Stimulated activated CD4-positive, alpha-beta T cell treated with anti-CD3 and anti-CD28 coated beads, Interleukin-1b, Interleukin-23, amount 100 ng/mL, for 24 hours (primary cell): ENCODE measurements at regions not wholly inside any gene's neighbourhood (a gene's known extent, or its start where the extent isn't known, plus 50 kb on each side); places are given as distances from the start of the nearest gene placed in this dataset.
"Not testable (repeated sequence)": the region's sequence is repeated elsewhere in the genome, so short reads cannot be mapped to it uniquely, and the experiment has no call there.

Experiments used
- DNase-seq, 4 experiments: peaks; one replicate each; pipeline ENCODE4 v3.0.0-alpha.2; 2020; ENCODE audit warnings: low read depth in 4 of 4, low spot score in 1 of 4

DNA sequence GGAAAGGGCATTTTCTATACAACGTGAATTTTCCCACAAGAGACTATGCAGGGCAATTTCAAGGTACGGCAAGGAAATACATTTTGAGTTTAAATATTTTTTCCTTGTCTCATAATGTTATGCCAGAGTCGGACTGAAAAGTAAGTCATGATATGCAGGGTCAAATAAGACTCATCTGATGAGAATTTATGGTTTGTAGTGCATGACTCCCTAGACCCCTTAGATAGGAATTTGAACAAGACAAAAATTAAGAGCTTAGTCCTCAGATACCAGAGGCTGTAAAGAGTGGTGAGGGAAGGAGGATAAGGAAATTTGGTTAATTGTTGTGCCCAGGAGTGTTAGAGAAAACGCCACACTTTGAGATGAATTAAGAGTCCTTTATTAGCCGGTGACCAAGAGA is 616.6 kb downstream of the XPNPEP1 start:
- no peak for DNase-seq

DNA sequence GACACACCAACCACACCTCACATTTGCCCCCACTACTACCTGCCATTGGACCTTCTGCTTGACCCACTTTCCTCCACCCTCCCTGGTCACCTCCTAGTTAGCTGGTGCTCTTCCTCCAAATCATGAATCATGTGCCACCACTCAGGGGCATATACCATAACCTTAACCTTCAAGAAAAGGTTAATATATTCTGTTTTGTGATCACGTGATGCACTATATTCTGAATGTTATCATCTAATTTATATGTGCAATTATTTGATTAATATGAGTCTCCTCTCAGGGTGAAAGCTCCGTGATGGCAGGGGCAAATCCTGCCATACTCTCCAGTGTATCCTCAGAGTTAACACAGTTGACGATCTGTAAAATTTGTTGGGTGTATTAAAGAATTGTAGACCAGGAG is 635.5 kb downstream of the XPNPEP1 start:
- no peak for DNase-seq

DNA sequence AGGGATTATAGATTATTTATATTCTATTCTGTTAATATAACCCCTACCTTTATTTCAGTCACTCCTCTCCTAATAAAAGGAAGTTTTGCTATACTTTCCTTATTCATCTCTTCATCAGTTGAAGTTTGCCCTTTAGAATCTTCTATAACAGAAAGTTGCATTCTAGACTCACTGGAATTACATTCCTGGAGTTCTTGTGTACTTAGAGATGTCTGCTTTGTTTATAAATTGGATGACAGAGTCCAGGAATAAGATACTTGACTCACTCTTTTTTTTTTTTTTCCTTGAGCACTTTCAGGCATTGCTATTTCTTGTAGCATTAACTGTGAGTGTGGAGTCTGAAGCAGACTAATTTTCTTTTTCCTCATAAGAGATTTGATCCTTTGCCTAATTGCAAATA is 640.8 kb downstream of the XPNPEP1 start:
- no peak for DNase-seq

DNA sequence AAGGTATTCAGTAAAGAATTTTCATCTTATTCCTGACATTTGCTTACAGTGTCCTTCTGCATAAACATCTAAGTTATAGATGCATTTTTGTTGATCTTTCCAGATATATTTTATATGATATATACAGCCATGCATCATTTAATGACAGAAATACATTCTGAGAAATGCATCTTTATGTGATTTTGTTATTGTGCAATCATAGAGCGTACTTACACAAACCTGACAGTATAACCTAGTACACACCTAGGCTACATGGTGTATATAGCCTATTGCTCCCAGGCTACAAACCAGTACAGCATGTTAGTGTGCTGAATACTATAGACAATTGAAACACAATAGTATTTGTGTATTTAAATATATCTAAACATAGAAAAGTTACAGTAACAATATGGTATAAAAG is 642.0 kb downstream of the XPNPEP1 start:
- no peak for DNase-seq

- DNase-seq: no peak
Observed at GRCh38 chr10:109280837-109281236, 642.5 kb downstream of the XPNPEP1 start.

DNA sequence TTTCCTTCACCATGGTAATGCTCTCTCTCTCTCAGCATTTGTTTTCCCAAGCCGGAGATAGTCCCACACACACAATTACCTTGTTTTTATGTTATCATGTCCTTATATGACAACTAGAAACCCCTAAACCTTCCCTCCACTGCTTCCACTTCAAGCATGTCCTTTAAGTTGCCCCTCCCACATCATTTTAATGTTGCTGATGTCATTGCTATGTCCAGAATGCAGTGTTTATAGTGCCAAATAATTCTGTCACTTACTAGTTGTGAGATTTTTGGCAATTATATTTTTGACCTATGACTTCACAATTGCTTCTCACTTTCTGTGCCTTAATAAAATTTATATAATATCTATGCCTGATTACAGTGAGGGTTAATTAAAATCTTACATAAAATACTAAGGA is 645.9 kb downstream of the XPNPEP1 start:
- DNase-seq: no peak

GRCh38 chr10:109275960-109276359 is 647.4 kb downstream of the XPNPEP1 start:
- no peak for DNase-seq

DNA sequence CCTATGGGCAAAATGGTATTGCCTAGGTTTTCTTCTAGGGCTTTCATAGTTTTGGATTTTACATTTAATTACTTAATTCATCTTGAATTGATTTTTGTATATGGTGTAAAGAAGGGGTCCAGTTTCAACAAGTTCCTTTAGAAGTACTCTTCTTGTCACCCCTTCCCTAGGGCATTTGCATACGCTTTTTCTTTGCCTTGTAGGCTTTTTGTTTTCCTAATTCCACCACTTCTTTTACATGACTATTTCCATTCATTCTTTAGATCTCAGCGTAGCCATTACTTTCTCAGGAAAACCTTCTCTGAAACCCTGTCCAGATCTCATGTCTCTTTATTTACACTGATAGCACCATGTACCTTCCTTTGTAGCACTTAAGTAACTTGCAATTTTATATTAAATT is 648.6 kb downstream of the XPNPEP1 start:
- DNase-seq: no peak

DNA sequence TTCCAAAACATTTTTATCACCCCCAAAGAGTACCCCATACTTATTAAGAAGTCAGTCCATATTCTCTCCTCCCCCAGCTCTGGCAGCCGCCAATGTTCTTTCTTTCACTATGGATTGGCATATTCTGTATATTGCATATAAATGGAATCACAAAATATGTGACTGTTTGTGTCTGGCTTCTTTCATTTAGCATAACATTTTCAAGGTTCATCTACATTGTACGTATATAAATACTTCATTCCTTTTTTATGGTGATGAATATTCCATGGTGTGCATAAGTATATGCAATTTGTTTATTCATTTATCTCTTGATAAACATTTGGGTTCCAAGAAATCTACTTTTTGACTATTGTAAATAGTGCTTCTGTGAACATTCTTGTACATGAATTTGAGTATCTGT is 653.1 kb downstream of the XPNPEP1 start:
- no peak for DNase-seq

DNA sequence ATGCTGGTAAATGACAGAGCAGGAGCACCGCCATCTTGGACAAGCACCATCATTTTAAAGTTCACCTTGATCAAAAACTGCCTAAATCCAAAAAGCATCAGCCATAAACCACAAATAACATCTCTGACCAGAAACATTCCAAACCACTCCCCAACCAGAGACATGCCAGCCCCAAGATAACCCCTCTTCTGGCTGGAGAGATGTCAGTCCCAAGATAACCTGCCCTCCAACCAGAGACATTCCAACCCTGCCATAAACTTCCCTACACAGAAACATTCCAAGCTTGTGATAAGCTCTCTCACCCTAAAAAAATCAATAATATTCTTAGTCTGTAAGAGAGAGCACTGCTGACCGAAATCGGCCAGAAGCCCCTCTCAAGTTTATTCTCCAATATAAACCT is 659.3 kb downstream of the XPNPEP1 start:
- DNase-seq: no peak

- no peak for DNase-seq
Observed at GRCh38 chr10:109261231-109261630, 662.1 kb downstream of the XPNPEP1 start.

DNA sequence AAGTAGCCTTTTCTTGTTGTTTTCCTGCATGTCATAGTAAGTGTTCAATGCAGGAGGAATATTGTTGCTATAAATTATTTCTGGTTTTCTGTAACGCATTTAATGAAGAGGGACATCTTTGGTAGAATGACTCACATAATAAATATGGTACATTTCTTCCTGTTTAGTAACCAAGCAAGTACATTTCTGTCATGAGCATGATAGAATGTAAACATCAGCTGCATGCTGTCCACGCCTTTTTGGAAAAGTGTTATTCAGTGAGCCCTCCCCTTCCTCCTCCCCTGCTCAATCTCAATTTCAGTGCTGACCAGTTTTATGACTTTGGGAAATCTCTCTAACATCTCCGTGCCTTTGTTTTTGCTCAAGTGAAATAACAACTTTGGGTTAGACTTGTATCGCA is 664.0 kb downstream of the XPNPEP1 start:
- no peak for DNase-seq

GRCh38 chr10:109253306-109253705 is 670.0 kb downstream of the XPNPEP1 start:
- no peak for DNase-seq

DNA sequence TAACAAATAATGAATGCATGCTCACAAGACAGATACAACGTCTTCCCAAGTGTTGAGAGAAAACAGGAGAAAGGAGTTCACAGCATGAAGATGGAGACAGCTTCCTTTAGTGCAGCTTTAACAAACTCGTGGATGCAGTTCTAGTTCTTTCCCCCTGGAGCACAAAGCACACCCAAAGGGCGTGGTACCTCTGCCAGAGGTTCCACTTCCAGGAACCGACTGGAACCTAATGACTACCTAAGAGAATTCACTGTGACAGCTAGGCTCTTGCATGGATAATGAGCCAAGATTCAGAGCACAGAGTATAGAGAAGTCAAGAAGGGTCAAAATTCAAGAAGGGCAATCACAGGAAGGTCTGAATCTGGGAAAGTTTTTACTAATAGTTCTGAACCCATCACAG is 673.2 kb downstream of the XPNPEP1 start:
- DNase-seq: no peak

DNA sequence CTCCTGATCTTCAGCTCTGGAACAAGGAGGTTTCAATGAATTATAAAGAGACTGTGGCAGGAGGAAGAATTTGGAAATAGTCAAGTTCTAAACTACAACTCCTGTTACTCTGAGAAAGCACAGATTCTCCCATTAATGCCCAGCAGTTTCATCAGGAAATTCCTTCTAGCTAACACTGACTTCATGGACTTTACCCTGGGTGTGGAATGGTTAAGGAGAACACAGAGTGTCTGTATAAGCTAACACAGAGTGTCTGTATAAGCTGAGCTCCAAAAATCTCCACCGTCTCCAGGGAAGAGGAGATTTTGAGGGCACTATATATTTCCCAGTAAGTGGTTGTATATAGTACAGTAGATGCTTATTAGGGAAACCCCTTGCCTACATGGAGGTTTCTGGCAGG is 675.5 kb downstream of the XPNPEP1 start:
- DNase-seq: no peak

DNA sequence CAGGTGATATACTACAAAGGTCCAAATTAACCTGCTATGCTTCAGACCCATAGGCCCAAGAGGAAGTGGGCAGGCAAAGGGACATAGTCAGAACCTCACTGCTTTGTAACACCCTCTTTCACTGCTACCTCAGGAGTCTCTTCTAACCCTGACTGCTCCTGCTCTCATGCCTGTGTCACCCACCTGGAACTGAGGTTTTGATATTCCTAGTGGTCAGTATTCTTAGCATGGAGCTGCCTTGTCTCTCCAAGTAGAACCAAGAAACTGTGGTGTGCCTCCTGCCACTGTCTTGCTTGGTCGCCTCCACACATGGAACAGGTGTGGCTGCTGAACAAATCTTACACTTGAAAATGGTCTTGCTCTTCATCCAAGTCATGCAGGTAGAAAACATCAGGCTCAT is 677.5 kb downstream of the XPNPEP1 start:
- no peak for DNase-seq

DNA sequence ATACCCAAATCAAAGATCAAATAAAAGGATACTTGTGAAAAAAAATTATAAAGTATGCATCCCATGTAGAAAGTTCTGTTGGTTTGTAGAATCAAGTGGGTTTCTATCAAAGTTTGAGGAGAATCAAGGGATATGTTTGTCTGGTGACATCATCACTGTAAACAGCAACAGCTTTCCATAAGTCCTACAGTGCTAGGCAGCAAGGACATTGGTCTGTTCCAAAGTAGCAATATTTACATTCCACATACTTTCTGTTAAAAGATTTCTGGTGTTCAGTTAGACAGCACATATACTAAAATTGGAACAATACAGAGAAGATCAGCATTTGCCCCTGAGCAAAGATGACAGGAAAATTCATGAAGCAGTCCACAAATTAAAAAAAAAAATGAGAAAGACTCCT is 683.9 kb downstream of the XPNPEP1 start:
- no peak for DNase-seq

DNA sequence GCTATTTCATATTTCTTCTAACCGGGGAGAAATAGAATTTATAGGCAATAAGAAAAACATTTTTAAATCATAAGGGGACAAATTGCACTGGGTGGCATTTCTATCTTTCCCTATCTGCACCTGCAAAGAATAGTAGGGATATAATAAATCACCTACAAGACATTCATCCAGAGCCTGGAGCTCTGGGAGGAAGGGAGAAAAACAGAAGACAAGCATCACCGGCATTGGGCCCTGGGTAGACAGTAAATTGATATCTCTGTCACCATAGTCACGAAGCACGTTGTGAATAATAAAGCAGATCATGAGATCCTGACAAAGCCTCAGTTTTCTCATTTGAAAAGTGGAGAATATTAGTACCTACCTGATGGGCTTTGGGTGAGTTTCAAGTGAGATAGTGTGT is 685.6 kb downstream of the XPNPEP1 start:
- no peak for DNase-seq

- no peak for DNase-seq
Observed at GRCh38 chr10:109237050-109237449, 686.3 kb downstream of the XPNPEP1 start.

GRCh38 chr10:109223533-109223932 is 699.8 kb downstream of the XPNPEP1 start:
- DNase-seq: not testable (repeated sequence)

DNA sequence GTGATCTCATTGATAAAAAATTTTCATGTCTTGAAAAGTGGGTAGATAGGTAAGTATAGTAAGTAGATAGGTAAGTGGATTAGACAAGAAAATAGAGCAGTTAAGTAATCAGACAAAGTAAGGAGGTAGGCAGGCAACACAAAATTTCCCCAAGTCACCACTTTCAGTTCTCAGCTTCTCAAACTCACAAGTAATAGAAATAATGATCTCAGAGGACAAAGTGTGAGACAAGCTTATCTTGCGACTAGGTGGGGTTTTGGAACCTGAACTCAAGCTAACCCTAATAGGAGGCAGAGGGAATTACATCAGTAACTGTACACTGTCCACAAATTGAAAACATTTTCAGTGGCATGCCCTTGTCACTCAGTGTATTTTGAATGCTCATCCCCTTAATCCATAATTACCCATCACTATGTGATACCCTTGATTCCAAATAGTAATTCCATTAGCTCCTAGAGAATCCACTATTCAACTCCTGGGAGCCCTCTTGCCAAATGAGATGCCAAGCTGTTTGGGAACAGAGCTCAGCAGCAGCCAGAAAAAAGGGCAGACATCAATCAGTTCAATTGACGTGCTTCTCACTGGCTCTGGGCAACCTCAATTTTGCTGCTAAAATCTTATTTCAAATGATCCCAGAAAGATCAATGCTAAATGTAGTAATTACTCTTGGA is 703.2 kb downstream of the XPNPEP1 start:
- no peak for DNase-seq

GRCh38 chr10:109218207-109218606 is 705.1 kb downstream of the XPNPEP1 start:
- no peak for DNase-seq

GRCh38 chr10:109215291-109216075 is 707.8 kb downstream of the XPNPEP1 start:
- DNase-seq: no peak
